Epithelial cell of proximal tubule (primary cell): ENCODE measurements at regions not wholly inside any gene's neighbourhood (a gene's known extent, or its start where the extent isn't known, plus 50 kb on each side); places are given as distances from the start of the nearest gene placed in this dataset.
"Not testable (repeated sequence)": the region's sequence is repeated elsewhere in the genome, so short reads cannot be mapped to it uniquely, and the experiment has no call there.

Source experiments
- DNase-seq: peaks from one replicate; pipeline ENCODE4 v3.0.0-alpha.2; 2011; ENCODE audit warnings: low read depth
- H3K4me3 ChIP-seq: 2 replicates; pipeline ENCODE4 v1.5.1; 2011; ENCODE audit warnings: low read depth, mild to moderate bottlenecking, low read length
- TF ChIP-seq, protein P1 (sequence below): conservative IDR thresholded peaks from 2 replicates; pipeline ENCODE4 v1.5.1; 2012; ENCODE audit warnings: low read depth, mild to moderate bottlenecking, low read length

DNA sequence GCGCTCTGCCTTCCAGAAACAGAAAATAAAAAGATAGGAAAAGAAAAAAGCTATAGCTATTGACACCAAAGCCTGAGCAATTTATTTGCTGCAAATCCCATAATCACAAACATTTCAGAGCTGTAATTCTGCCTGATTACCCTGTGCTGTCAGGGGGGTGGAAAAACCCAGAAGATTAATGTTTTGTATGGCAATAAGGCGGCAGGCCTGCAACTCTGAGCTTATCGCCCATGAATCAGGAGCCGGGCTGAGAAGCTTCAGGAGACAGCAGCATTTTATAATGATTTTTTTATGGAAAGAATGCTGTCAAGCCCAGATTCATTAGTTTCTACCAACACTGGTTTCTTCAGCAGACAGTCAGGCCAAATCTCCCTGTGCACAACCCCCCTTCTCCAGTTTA, 82.6 kb upstream of the TMEM164 start:
- DNase-seq: no peak
- no peak overlapping the region for H3K4me3 ChIP-seq
- TF ChIP-seq, protein P1, sequence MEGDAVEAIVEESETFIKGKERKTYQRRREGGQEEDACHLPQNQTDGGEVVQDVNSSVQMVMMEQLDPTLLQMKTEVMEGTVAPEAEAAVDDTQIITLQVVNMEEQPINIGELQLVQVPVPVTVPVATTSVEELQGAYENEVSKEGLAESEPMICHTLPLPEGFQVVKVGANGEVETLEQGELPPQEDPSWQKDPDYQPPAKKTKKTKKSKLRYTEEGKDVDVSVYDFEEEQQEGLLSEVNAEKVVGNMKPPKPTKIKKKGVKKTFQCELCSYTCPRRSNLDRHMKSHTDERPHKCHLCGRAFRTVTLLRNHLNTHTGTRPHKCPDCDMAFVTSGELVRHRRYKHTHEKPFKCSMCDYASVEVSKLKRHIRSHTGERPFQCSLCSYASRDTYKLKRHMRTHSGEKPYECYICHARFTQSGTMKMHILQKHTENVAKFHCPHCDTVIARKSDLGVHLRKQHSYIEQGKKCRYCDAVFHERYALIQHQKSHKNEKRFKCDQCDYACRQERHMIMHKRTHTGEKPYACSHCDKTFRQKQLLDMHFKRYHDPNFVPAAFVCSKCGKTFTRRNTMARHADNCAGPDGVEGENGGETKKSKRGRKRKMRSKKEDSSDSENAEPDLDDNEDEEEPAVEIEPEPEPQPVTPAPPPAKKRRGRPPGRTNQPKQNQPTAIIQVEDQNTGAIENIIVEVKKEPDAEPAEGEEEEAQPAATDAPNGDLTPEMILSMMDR: no peak

DNA sequence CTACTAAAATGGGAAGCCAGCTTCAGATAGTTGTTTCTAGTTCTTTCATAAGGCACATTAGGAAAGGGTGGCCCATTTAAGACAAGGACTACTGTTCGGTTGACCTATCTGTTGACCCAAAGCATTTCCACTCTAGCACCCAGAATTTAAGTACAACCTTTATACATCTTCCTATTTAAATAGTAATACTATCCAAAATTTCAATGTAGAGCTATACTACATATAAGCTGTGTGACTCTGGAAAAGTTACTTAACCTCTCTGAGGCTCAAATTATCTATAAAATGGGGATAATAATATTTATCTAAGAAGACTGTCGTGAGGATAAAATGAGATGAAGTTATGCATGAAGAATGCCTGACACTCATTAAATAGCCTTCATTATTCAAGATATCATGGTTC, 82.0 kb upstream of the TMEM164 start:
- TF ChIP-seq, protein P1: no peak
- H3K4me3 ChIP-seq: no peak overlapping the region
- no peak for DNase-seq

DNA sequence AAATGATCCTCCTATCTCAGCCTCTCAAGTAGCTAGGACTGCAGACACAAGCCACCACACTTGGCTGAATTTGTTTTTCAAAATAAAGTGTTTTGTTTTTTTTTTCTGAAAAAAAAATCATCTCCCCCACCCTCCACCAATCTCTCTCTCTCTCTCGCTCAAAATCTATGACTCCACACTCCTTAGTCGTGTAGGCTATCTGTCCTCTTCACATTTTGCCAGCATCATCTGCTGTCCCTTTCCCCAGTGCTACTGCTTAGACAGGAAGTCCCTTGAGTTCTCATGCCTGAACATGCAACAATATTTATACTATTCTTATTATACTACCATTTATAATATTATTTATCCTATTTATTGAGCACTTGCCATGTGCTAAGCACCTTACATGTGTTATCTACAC, 80.7 kb upstream of the TMEM164 start:
- no peak overlapping the region for H3K4me3 ChIP-seq
- no peak for DNase-seq
- TF ChIP-seq, protein P1: no peak

DNA sequence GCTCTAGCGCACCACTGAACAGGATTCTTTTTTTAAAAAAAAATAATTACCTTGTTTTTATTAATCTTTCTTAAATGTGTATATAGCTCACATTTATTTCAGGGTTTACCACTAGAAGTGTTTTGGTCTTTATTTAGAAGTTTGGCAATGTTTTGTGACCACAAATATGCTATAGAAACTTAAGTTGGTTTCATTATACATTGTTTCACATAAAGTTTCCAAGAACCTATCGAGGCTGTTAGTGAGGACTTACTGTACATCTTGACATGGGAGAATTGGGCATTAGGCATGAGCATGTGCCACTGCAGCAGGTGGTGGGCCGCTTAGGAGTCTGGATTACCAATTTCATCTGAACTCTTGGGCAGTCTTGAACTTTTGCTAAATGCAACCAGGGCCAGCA, 77.9 kb upstream of the TMEM164 start:
- H3K4me3 ChIP-seq, DNase-seq: not testable (repeated sequence)

DNA sequence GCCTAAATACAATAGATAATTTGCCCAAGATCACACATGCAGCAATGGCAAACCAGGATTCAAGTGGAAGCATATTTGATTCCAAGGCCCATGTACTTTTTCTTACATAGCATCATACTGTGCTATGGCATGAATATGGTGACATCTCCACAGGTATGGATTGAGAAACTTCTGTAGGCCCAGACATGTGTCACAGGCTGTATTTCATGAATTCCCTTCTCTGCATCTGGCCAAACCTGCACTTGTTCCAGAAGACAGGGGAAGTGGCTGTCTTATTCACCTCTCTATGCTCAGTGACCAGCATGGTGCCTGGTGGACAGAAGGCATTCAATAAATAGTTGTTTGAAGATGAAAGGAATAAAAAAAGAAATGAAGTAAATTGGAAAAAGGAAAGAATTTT, 77.3 kb upstream of the TMEM164 start:
- TF ChIP-seq, protein P1: no peak
- no peak overlapping the region for H3K4me3 ChIP-seq
- DNase-seq: no peak

DNA sequence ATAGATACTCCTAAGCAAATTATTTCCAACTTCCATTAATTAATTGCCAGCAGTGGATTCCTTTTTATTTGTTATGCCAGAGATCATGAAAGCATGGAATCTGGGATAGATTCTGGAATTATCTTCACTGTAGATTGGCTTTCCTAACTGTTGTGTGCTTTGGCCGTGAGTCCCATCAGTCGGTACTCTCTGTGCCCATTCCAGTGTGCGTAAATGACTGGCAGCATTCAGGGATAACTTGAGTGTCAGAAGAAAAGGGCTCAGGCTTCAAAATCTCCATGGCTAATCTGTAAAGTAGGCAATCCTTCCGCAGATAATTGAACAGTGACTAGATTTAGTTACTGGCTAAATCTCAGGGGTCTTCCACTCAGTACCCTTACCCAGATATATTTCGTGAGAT, 76.8 kb upstream of the TMEM164 start:
- TF ChIP-seq, protein P1: no peak
- DNase-seq: no peak
- no peak overlapping the region for H3K4me3 ChIP-seq

DNA sequence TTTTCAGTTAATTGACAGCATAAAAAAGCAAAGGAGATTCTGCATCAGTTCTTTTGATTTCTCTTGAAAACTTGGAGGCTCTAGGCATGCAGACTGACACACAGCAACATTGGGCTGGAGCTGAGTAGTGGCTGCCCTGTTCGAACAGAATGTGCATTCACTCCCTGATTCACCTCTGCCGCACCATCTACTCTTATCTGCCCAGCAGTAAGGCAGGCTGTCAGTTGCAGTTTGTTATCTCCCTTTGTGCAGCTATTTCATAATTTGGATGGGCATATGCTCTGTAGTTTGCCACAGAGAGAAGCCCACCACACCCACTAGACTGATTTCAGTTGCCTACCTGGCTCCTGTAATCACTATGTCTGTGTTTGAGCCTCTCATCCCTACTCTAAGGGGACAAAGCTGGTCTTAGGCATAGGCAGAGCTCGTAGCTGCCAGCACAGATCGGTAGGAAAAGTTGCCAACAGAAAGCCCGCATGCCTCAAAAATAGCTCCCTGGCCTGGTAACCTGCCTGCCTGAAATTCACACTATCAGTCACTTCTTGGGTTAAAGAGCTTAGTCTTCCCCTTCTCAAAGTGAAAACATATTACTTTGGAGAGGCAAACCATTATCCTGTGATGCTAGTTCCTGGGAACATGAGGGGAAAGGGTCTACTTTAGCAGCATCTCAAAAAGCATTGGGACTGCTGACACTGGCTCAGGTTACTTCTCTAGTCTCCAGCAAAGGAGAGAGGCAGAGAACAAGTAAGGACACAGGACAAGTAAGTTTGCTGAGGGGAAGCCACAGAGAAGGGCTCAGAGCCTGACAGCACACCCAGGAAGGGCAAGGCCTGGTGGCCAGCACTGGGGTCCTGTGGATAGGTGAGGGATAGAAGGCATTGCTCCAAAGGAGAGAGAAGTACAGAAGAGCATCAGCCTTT, 75.9 kb upstream of the TMEM164 start:
- TF ChIP-seq, protein P1: no peak
- DNase-seq: no peak
- no peak overlapping the region for H3K4me3 ChIP-seq
